ENCODE measurements at regions not wholly inside any gene's neighbourhood (a gene's known extent, or its start where the extent isn't known, plus 50 kb on each side); places are given as distances from the start of the nearest gene placed in this dataset.

- Mint-ChIP-seq H3K9me3 (no peaks in the 10 kb centered on the region), H3K4me1 (no peaks in the 10 kb centered on the region), H3K27ac (no peak overlapping the region), H3K27me3 (ENCODE audit: low read depth, poor library complexity) (no peaks in the 10 kb centered on the region), H3K4me3 (no peak overlapping the region), H3K36me3 (ENCODE audit: low read depth) (no peaks in the 10 kb centered on the region)
- no peak for DNase-seq
- no peak for TF ChIP-seq CTCF (IDR thresholded peaks at IDR 0.05)
Observed at GRCh38 chr2:34998741-34999140, 1356.8 kb upstream of the CRIM1 start.

GRCh38 chr2:34997779-34998178, 1357.8 kb upstream of the CRIM1 start:
- DNase-seq: no peak
- H3K27me3 Mint-ChIP-seq (ENCODE audit: low read depth, poor library complexity): peaks cover 1% of the 10 kb centered on the region

GRCh38 chr2:34995196-34995595, 1360.4 kb upstream of the CRIM1 start:
- no peak for TF ChIP-seq CTCF (IDR thresholded peaks at IDR 0.05)
- DNase-seq: no peak
- Mint-ChIP-seq H3K27me3 (ENCODE audit: low read depth, poor library complexity) (peaks cover 4% of the 10 kb centered on the region), H3K9me3 (peaks cover 4% of the 10 kb centered on the region), H3K27ac (no peak overlapping the region), H3K4me1 (no peaks in the 10 kb centered on the region), H3K4me3 (no peak overlapping the region), H3K36me3 (ENCODE audit: low read depth) (no peaks in the 10 kb centered on the region)

More at GRCh38 chr2:34997779-34998178, 1357.8 kb upstream of the CRIM1 start:
- no peaks in the 10 kb centered on the region for H3K9me3 Mint-ChIP-seq
- no peak overlapping the region for H3K27ac Mint-ChIP-seq
- H3K4me1 Mint-ChIP-seq: no peaks in the 10 kb centered on the region
- H3K4me3 Mint-ChIP-seq: no peak overlapping the region
- TF ChIP-seq CTCF (IDR thresholded peaks at IDR 0.05): no peak
- no peaks in the 10 kb centered on the region for H3K36me3 Mint-ChIP-seq (ENCODE audit: low read depth)

GRCh38 chr2:34991508-34992274, 1363.9 kb upstream of the CRIM1 start:
- no peaks in the 10 kb centered on the region for H3K4me1 Mint-ChIP-seq
- peaks cover 10% of the 10 kb centered on the region for H3K27me3 Mint-ChIP-seq (ENCODE audit: low read depth, poor library complexity)
- no peaks in the 10 kb centered on the region for H3K36me3 Mint-ChIP-seq (ENCODE audit: low read depth)
- peaks cover 4% of the 10 kb centered on the region for H3K9me3 Mint-ChIP-seq
- no peak for DNase-seq
- H3K4me3 Mint-ChIP-seq: no peak overlapping the region
- TF ChIP-seq CTCF (IDR thresholded peaks at IDR 0.05): no peak
- no peak overlapping the region for H3K27ac Mint-ChIP-seq

GRCh38 chr2:34985474-34985873, 1370.1 kb upstream of the CRIM1 start:
- Mint-ChIP-seq H3K4me3 (no peak overlapping the region), H3K9me3 (no peaks in the 10 kb centered on the region), H3K4me1 (peaks cover 11% of the 10 kb centered on the region), H3K36me3 (ENCODE audit: low read depth) (no peaks in the 10 kb centered on the region), H3K27me3 (ENCODE audit: low read depth, poor library complexity) (peaks cover 8% of the 10 kb centered on the region), H3K27ac (no peak overlapping the region)
- DNase-seq: peak; percentile 22
- no peak for TF ChIP-seq CTCF (IDR thresholded peaks at IDR 0.05)

GRCh38 chr2:34980689-34981088, 1374.9 kb upstream of the CRIM1 start:
- Mint-ChIP-seq H3K36me3 (ENCODE audit: low read depth) (no peaks in the 10 kb centered on the region), H3K27ac (no peak overlapping the region), H3K9me3 (no peaks in the 10 kb centered on the region), H3K4me1 (peaks cover 9% of the 10 kb centered on the region), H3K4me3 (no peak overlapping the region), H3K27me3 (ENCODE audit: low read depth, poor library complexity) (no peaks in the 10 kb centered on the region)
- DNase-seq: no peak
- no peak for TF ChIP-seq CTCF (IDR thresholded peaks at IDR 0.05)

Measured in nephron progenitor cell (in vitro differentiated cells).